CD4-positive, alpha-beta memory T cell (primary cell): ENCODE measurements at regions not wholly inside any gene's neighbourhood (a gene's known extent, or its start where the extent isn't known, plus 50 kb on each side); places are given as distances from the start of the nearest gene placed in this dataset.

Experiments used
- CTCF ChIA-PET: fragments of 350-600 bp; sonication (Branson Sonifier 250); formaldehyde crosslinking; loops from one replicate; lab custom pipeline; 2021; ENCODE audit warnings: inconsistent platforms; ENCODE audit not compliant: partially characterized antibody; lab: Charles Lee
- POLR2A ChIA-PET: fragments of 350-600 bp; sonication (Branson Sonifier 250); formaldehyde crosslinking; loops from one replicate; lab custom pipeline; 2021; ENCODE audit not compliant: partially characterized antibody; lab: Charles Lee
- DNase-seq, 5 donors: peaks; one replicate each; pipeline versions ENCODE4 v3.0.0 to v3.0.0-alpha.2; 2020 to 2022; ENCODE audit warnings: mixed read lengths in 1 of 5
- H3K27ac ChIP-seq: one replicate; pipeline ENCODE4 v1.7.0; 2013; ENCODE audit warnings: low read depth, low read length
- H3K27me3 ChIP-seq: 2 replicates; pipeline ENCODE4 v1.7.0; 2013; ENCODE audit warnings: mild to moderate bottlenecking, low read length, moderate library complexity; ENCODE audit not compliant: insufficient read depth
- H3K36me3 ChIP-seq: 2 replicates; pipeline ENCODE4 v1.7.0; 2013; ENCODE audit warnings: mild to moderate bottlenecking, low read length, moderate library complexity; ENCODE audit not compliant: insufficient read depth
- H3K4me1 ChIP-seq: 2 replicates; pipeline ENCODE4 v1.7.0; 2013; ENCODE audit warnings: mild to moderate bottlenecking, low read length, moderate library complexity; ENCODE audit not compliant: insufficient read depth
- H3K4me3 ChIP-seq, 2 donors: one replicate each; pipeline ENCODE4 v1.7.0; 2013; ENCODE audit warnings: low read length in 2 of 2, mild to moderate bottlenecking in 1 of 2
- H3K9me3 ChIP-seq, 2 donors: one replicate each; pipeline ENCODE4 v1.7.0; 2013; ENCODE audit warnings: low read length in 2 of 2, control low read depth in 1 of 2; ENCODE audit not compliant: control insufficient read depth in 1 of 2
- H3K27ac Mint-ChIP-seq, 7 donors: one replicate each; pipeline ENCODE4 v1.8.0; 2020 to 2021; ENCODE audit warnings: mixed read lengths in 7 of 7, mild to moderate bottlenecking in 6 of 7, inconsistent platforms in 3 of 7, moderate library complexity in 3 of 7
- H3K27me3 Mint-ChIP-seq, 2 donors: one replicate each; pipeline ENCODE4 v1.8.0; 2020 to 2021; ENCODE audit warnings: mixed read lengths in 2 of 2
- H3K36me3 Mint-ChIP-seq, 2 donors: one replicate each; pipeline ENCODE4 v1.8.0; 2020 to 2021; ENCODE audit warnings: mixed read lengths in 2 of 2, inconsistent platforms in 1 of 2, mild to moderate bottlenecking in 1 of 2
- H3K4me1 Mint-ChIP-seq, 4 donors: one replicate each; pipeline ENCODE4 v1.8.0; 2020 to 2021; ENCODE audit warnings: mixed read lengths in 4 of 4, mild to moderate bottlenecking in 1 of 4
- H3K4me3 Mint-ChIP-seq, 8 donors: one replicate each; pipeline ENCODE4 v1.8.0; 2020 to 2021; ENCODE audit warnings: mixed read lengths in 8 of 8, mild to moderate bottlenecking in 7 of 8, moderate library complexity in 6 of 8, inconsistent platforms in 3 of 8
- H3K9me3 Mint-ChIP-seq, 8 donors: one replicate each; pipeline ENCODE4 v1.8.0; 2020 to 2021; ENCODE audit warnings: mixed read lengths in 8 of 8, mild to moderate bottlenecking in 5 of 8, inconsistent platforms in 3 of 8, moderate library complexity in 1 of 8
- intact Hi-C: fragments of 100-400 bp; cut with micrococcal nuclease; formaldehyde crosslinking; loops from one replicate; pipeline ENCODE4 v1.15.1; 2023

- no peaks in the 10 kb centered on the region for H3K36me3 ChIP-seq
- DNase-seq, result no peak
- no peaks in the 10 kb centered on the region for H3K4me1 ChIP-seq
- H3K27me3 Mint-ChIP-seq, result peaks cover 1 to 6% of the 10 kb centered on the region in 2 donors
- H3K36me3 Mint-ChIP-seq, result no peaks in the 10 kb centered on the region
- H3K27ac ChIP-seq, result no peak overlapping the region
- no peaks in the 10 kb centered on the region for H3K9me3 ChIP-seq
- H3K4me3 ChIP-seq, result no peak overlapping the region
- intact Hi-C loops, result no loop called here
- ChIA-PET CTCF (no interaction called here), POLR2A (no interaction called here)
- no peaks in the 10 kb centered on the region for H3K27me3 ChIP-seq
- H3K4me3 Mint-ChIP-seq, result no peak overlapping the region
- H3K4me1 Mint-ChIP-seq, result no peaks in the 10 kb centered on the region
- H3K9me3 Mint-ChIP-seq, result peaks cover 0 to 2% (median 0%) of the 10 kb centered on the region in 8 donors
- no peak overlapping the region for H3K27ac Mint-ChIP-seq
These were observed 61.2 kb upstream of the RAB27B start for GRCh38 chr18:54767098-54767497.

- peaks cover 0 to 3% of the 10 kb centered on the region in 2 donors for H3K27me3 Mint-ChIP-seq
- CTCF ChIA-PET, result no interaction called here
These were observed 58.5 kb upstream of the RAB27B start for GRCh38 chr18:54769526-54770464.

GRCh38 chr18:54772056-54772455 is 56.2 kb upstream of the RAB27B start:
- Mint-ChIP-seq H3K36me3 (no peaks in the 10 kb centered on the region), H3K4me3 (no peak overlapping the region), H3K9me3 (peaks cover 0 to 2% (median 0%) of the 10 kb centered on the region in 8 donors), H3K4me1 (no peaks in the 10 kb centered on the region), H3K27ac (no peak overlapping the region), H3K27me3 (peaks cover 0 to under 1% of the 10 kb centered on the region in 2 donors)
- Histone ChIP-seq H3K9me3 (no peaks in the 10 kb centered on the region), H3K27me3 (no peaks in the 10 kb centered on the region), H3K27ac (no peak overlapping the region), H3K4me3 (no peak overlapping the region), H3K36me3 (no peaks in the 10 kb centered on the region), H3K4me1 (no peaks in the 10 kb centered on the region)
- ChIA-PET CTCF (no interaction called here), POLR2A (no interaction called here)
- DNase-seq, result no peak
- intact Hi-C loops, result no loop called here

More at GRCh38 chr18:54769526-54770464, 58.5 kb upstream of the RAB27B start:
- H3K4me1 ChIP-seq, result no peaks in the 10 kb centered on the region
- Mint-ChIP-seq H3K4me1 (no peaks in the 10 kb centered on the region), H3K4me3 (no peak overlapping the region), H3K9me3 (peaks cover 0 to 2% (median 0%) of the 10 kb centered on the region in 8 donors), H3K27ac (no peak overlapping the region), H3K36me3 (no peaks in the 10 kb centered on the region)
- no peaks in the 10 kb centered on the region for H3K9me3 ChIP-seq
- H3K36me3 ChIP-seq, result no peaks in the 10 kb centered on the region
- intact Hi-C loops, result no loop called here
- no peak overlapping the region for H3K27ac ChIP-seq
- POLR2A ChIA-PET, result no interaction called here
- no peaks in the 10 kb centered on the region for H3K27me3 ChIP-seq
- no peak for DNase-seq
- H3K4me3 ChIP-seq, result no peak overlapping the region

GRCh38 chr18:54774423-54774822 is 53.9 kb upstream of the RAB27B start:
- no peak for DNase-seq
- H3K36me3 ChIP-seq, result no peaks in the 10 kb centered on the region
- Mint-ChIP-seq H3K27me3 (no peaks in the 10 kb centered on the region), H3K27ac (no peak overlapping the region), H3K4me1 (no peaks in the 10 kb centered on the region), H3K9me3 (peaks cover 0 to 2% (median 0%) of the 10 kb centered on the region in 8 donors), H3K36me3 (no peaks in the 10 kb centered on the region), H3K4me3 (peak overlapping the region in 1 of 8 donors; percentile 21)
- intact Hi-C loops, result no loop called here
- H3K9me3 ChIP-seq, result no peaks in the 10 kb centered on the region
- H3K27me3 ChIP-seq, result no peaks in the 10 kb centered on the region
- no peak overlapping the region for H3K27ac ChIP-seq
- no peaks in the 10 kb centered on the region for H3K4me1 ChIP-seq
- no peak overlapping the region for H3K4me3 ChIP-seq
- POLR2A ChIA-PET, result no interaction called here
- CTCF ChIA-PET, result no interaction called here

GRCh38 chr18:54774981-54775665 is 53.2 kb upstream of the RAB27B start:
- H3K9me3 ChIP-seq, result no peaks in the 10 kb centered on the region
- no peaks in the 10 kb centered on the region for H3K36me3 Mint-ChIP-seq
- peaks cover 0 to 2% (median 0%) of the 10 kb centered on the region in 8 donors for H3K9me3 Mint-ChIP-seq
- CTCF ChIA-PET, result no interaction called here
- H3K27me3 Mint-ChIP-seq, result no peaks in the 10 kb centered on the region
- no peak overlapping the region for H3K4me3 Mint-ChIP-seq
- H3K27ac Mint-ChIP-seq, result no peak overlapping the region
- no peak overlapping the region for H3K4me3 ChIP-seq
- intact Hi-C loops, result no loop called here
- no peaks in the 10 kb centered on the region for H3K4me1 Mint-ChIP-seq
- H3K27me3 ChIP-seq, result no peaks in the 10 kb centered on the region
- H3K27ac ChIP-seq, result no peak overlapping the region
- POLR2A ChIA-PET, result no interaction called here
- H3K36me3 ChIP-seq, result no peaks in the 10 kb centered on the region
- no peaks in the 10 kb centered on the region for H3K4me1 ChIP-seq
- no peak for DNase-seq

- POLR2A ChIA-PET, result no interaction called here
- Histone ChIP-seq H3K4me3 (no peak overlapping the region), H3K9me3 (no peaks in the 10 kb centered on the region), H3K27ac (no peak overlapping the region), H3K36me3 (no peaks in the 10 kb centered on the region), H3K4me1 (no peaks in the 10 kb centered on the region), H3K27me3 (no peaks in the 10 kb centered on the region)
- H3K36me3 Mint-ChIP-seq, result no peaks in the 10 kb centered on the region
- intact Hi-C loops, result no loop called here
- H3K4me1 Mint-ChIP-seq, result no peaks in the 10 kb centered on the region
- no peak overlapping the region for H3K4me3 Mint-ChIP-seq
- no peak for DNase-seq
- peaks cover 0 to 2% (median 0%) of the 10 kb centered on the region in 8 donors for H3K9me3 Mint-ChIP-seq
- CTCF ChIA-PET, result no interaction called here
- no peaks in the 10 kb centered on the region for H3K27me3 Mint-ChIP-seq
- H3K27ac Mint-ChIP-seq, result no peak overlapping the region
These were observed 52.6 kb upstream of the RAB27B start for GRCh38 chr18:54775686-54776085.

- no peak overlapping the region for H3K27ac Mint-ChIP-seq
- H3K36me3 Mint-ChIP-seq, result no peaks in the 10 kb centered on the region
- Histone ChIP-seq H3K9me3 (no peaks in the 10 kb centered on the region), H3K4me1 (no peaks in the 10 kb centered on the region), H3K36me3 (no peaks in the 10 kb centered on the region), H3K27me3 (no peaks in the 10 kb centered on the region), H3K27ac (no peak overlapping the region), H3K4me3 (no peak overlapping the region)
- ChIA-PET CTCF (no interaction called here), POLR2A (no interaction called here)
- DNase-seq, result no peak
- intact Hi-C loops, result no loop called here
- no peak overlapping the region for H3K4me3 Mint-ChIP-seq
- no peaks in the 10 kb centered on the region for H3K27me3 Mint-ChIP-seq
- H3K4me1 Mint-ChIP-seq, result no peaks in the 10 kb centered on the region
- peaks cover 0 to 1% (median 0%) of the 10 kb centered on the region in 8 donors for H3K9me3 Mint-ChIP-seq
These were observed 51.8 kb upstream of the RAB27B start for GRCh38 chr18:54776282-54776977.
